Mesenchymal stem cell (in vitro differentiated cells and primary cell): ENCODE measurements at regions not wholly inside any gene's neighbourhood (a gene's known extent, or its start where the extent isn't known, plus 50 kb on each side); places are given as distances from the start of the nearest gene placed in this dataset.

Experiments used
- DNase-seq: peaks from one replicate; pipeline ENCODE4 v3.0.0-alpha.2; 2013
- H2AFZ ChIP-seq: one replicate; pipeline ENCODE4 v1.6.1; 2013; ENCODE audit warnings: low read depth, mild to moderate bottlenecking, control low read depth, inconsistent platforms, low read length, moderate library complexity
- H2AK5ac ChIP-seq: 2 replicates; pipeline ENCODE4 v1.6.1; 2013; ENCODE audit warnings: low read length, moderate library complexity, mild to moderate bottlenecking, inconsistent platforms; ENCODE audit not compliant: severe bottlenecking
- H2BK120ac ChIP-seq: one replicate; pipeline ENCODE4 v1.6.1; 2013; ENCODE audit warnings: low read depth, mild to moderate bottlenecking, inconsistent platforms, low read length, moderate library complexity
- H2BK12ac ChIP-seq, 2 experiments: one replicate each; pipeline ENCODE4 v1.6.1; 2013; ENCODE audit warnings: inconsistent platforms in 2 of 2, low read length in 2 of 2, mild to moderate bottlenecking in 2 of 2, moderate library complexity in 2 of 2, control low read depth in 1 of 2
- H2BK15ac ChIP-seq: one replicate; pipeline ENCODE4 v1.6.1; 2013; ENCODE audit warnings: mild to moderate bottlenecking, low read depth, inconsistent platforms; ENCODE audit not compliant: poor library complexity, severe bottlenecking
- H2BK5ac ChIP-seq: 2 replicates; pipeline ENCODE4 v1.6.1; 2013; ENCODE audit warnings: low read depth, mild to moderate bottlenecking, low read length, control low read depth, inconsistent platforms; ENCODE audit not compliant: poor library complexity, severe bottlenecking
- H3K14ac ChIP-seq, 2 experiments: one replicate each; pipeline ENCODE4 v1.6.1; 2013; ENCODE audit warnings: inconsistent platforms in 2 of 2, low read length in 2 of 2, control low read depth in 1 of 2, mild to moderate bottlenecking in 1 of 2, moderate library complexity in 1 of 2
- H3K18ac ChIP-seq, 2 experiments: one replicate each; pipeline ENCODE4 v1.6.1; 2013; ENCODE audit warnings: inconsistent platforms in 2 of 2, low read length in 2 of 2, control low read depth in 1 of 2, low read depth in 1 of 2, mild to moderate bottlenecking in 1 of 2
- H3K23ac ChIP-seq, 2 experiments: one replicate each; pipeline ENCODE4 v1.6.1; 2013; ENCODE audit warnings: inconsistent platforms in 2 of 2, low read length in 2 of 2, mild to moderate bottlenecking in 2 of 2, moderate library complexity in 2 of 2, control low read depth in 1 of 2
- H3K27ac ChIP-seq: 2 replicates; pipeline ENCODE4 v1.5.1; 2013; ENCODE audit warnings: mild to moderate bottlenecking, moderate library complexity, low read length, control low read depth, inconsistent platforms; ENCODE audit not compliant: poor library complexity, severe bottlenecking
- H3K27me3 ChIP-seq, 2 experiments: 2 replicates each; pipeline versions ENCODE4 v1.6.1 to v1.7.0; 2013; ENCODE audit warnings: low read length in 2 of 2, mild to moderate bottlenecking in 2 of 2, moderate library complexity in 2 of 2, control low read depth in 1 of 2, inconsistent platforms in 1 of 2; ENCODE audit not compliant: control insufficient read depth in 1 of 2, insufficient read depth in 1 of 2
- H3K36me3 ChIP-seq, 2 experiments: 2 replicates each; pipeline versions ENCODE4 v1.6.1 to v1.7.0; 2013; ENCODE audit warnings: low read length in 2 of 2, control low read depth in 1 of 2, inconsistent platforms in 1 of 2, low read depth in 1 of 2, mild to moderate bottlenecking in 1 of 2; ENCODE audit not compliant: insufficient read depth in 2 of 2, control insufficient read depth in 1 of 2
- H3K4ac ChIP-seq, 2 experiments: one replicate each; pipeline ENCODE4 v1.6.1; 2013; ENCODE audit warnings: inconsistent platforms in 2 of 2, low read length in 2 of 2, mild to moderate bottlenecking in 2 of 2, moderate library complexity in 2 of 2, control low read depth in 1 of 2, low read depth in 1 of 2
- H3K4me1 ChIP-seq: 2 replicates; pipeline ENCODE4 v1.6.1; 2013; ENCODE audit warnings: low read depth, low read length, control low read depth; ENCODE audit not compliant: control insufficient read depth, insufficient read depth
- H3K4me2 ChIP-seq: 2 replicates; pipeline ENCODE4 v1.6.1; 2013; ENCODE audit warnings: low read length, mild to moderate bottlenecking, inconsistent platforms; ENCODE audit not compliant: poor library complexity, severe bottlenecking
- H3K4me3 ChIP-seq, 2 experiments: 2 replicates each; pipeline versions ENCODE4 v1.5.1 to v1.7.0; 2013; ENCODE audit warnings: low read length in 2 of 2, mild to moderate bottlenecking in 2 of 2, control low read depth in 1 of 2, low read depth in 1 of 2; ENCODE audit not compliant: insufficient read depth in 1 of 2
- H3K79me1 ChIP-seq: replicated peaks from 2 replicates; pipeline ENCODE4 v1.6.1; 2013; ENCODE audit warnings: mild to moderate bottlenecking, control low read depth, low read length, inconsistent platforms; ENCODE audit not compliant: poor library complexity, severe bottlenecking
- H3K9ac ChIP-seq: 2 replicates; pipeline ENCODE4 v1.7.0; 2013; ENCODE audit warnings: mild to moderate bottlenecking, low read length, moderate library complexity
- H3K9me3 ChIP-seq: 2 replicates; pipeline ENCODE4 v1.7.0; 2013; ENCODE audit warnings: mild to moderate bottlenecking, low read length; ENCODE audit not compliant: control insufficient read depth
- H4K8ac ChIP-seq: one replicate; pipeline ENCODE4 v1.6.1; 2013; ENCODE audit warnings: inconsistent platforms, mild to moderate bottlenecking, low read length, moderate library complexity
- H4K91ac ChIP-seq: one replicate; pipeline ENCODE4 v1.6.1; 2013; ENCODE audit warnings: mild to moderate bottlenecking, low read length, inconsistent platforms
- WGBS: methylation state at CpG from one replicate; pipeline ENCODE4 v1.1.7; 2013; ENCODE audit warnings: mixed read lengths; 5-methylcytosine and 5-hydroxymethylcytosine counted together

DNA sequence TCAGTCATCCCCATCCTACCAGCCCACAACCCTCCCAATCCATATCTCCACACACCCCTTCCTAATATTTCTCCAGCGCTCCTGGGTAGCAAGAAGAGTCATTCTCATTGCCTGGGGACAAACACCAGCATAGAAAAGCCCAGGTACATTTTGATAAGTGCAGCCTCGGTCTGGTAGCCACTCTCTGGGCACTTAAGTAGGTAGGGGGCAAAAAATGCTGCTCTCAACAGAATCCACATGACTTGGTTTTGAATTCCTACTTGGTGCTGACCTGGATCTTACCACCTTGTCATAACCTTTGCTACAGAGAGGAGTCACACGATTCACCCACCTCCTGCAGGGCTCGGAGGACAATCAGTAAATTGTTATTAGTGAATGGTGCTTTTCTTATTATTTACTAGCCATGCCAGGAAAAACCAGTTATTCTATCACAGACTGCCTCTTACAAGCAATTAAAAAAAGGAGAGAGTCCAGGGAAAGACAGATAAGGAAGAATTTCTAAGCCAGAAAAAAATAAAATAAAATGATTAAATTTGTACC lies 249.1 kb downstream of the LY86 start:
- Histone ChIP-seq H3K9me3 (no peaks in the 10 kb centered on the region), H2BK120ac (no peak overlapping the region), H3K4me1 (no peaks in the 10 kb centered on the region), H2BK15ac (no peak overlapping the region), H3K4me3 (no peak overlapping the region), H3K9ac (no peak overlapping the region), H3K18ac (no peak overlapping the region), H4K91ac (no peak overlapping the region), H4K8ac (no peak overlapping the region), H2AK5ac (no peak overlapping the region), H3K36me3 (no peaks in the 10 kb centered on the region), H3K14ac (no peak overlapping the region), H3K27ac (no peak overlapping the region), H3K4me2 (no peak overlapping the region), H3K27me3 (peaks cover 10 to 35% of the 10 kb centered on the region in 2 experiments), H3K79me1 (no peaks in the 10 kb centered on the region), H2AFZ (no peak overlapping the region), H3K23ac (no peak overlapping the region), H3K4ac (no peak overlapping the region), H2BK5ac (no peak overlapping the region), H2BK12ac (no peak overlapping the region)
- WGBS: 72% methylated on average over 2 of the region's 4 CpGs
- DNase-seq: no peak

DNA sequence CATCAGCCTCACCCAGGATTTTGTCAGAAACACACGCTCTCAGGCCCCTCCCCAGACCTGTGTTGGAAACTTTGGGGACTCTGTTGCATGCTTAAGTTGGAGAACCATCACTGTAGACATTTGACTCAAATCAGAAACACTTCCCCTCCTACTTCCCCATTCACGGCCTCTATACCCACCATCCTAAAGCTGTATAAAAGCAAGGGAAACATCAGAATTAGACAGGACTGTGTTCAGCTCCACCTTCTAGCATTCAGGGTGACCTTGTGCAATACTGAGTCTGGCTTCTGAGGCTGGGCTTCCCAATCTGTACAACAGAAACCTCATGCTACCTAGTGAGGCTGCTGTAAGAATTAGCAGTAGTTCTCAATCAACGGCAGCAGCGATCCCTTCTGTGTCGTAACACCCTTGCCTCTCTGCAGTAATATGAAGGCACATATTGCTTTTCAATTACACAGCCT lies 252.3 kb downstream of the LY86 start:
- Histone ChIP-seq H2BK5ac (no peak overlapping the region), H3K4me3 (no peak overlapping the region), H2BK12ac (no peak overlapping the region), H3K27ac (no peak overlapping the region), H3K9me3 (peaks cover 5% of the 10 kb centered on the region), H3K4me2 (no peak overlapping the region), H4K8ac (no peak overlapping the region), H3K9ac (no peak overlapping the region), H3K14ac (no peak overlapping the region), H2BK15ac (no peak overlapping the region), H2AFZ (no peak overlapping the region), H3K27me3 (peaks cover 10 to 22% of the 10 kb centered on the region in 2 experiments), H3K23ac (no peak overlapping the region), H3K79me1 (no peaks in the 10 kb centered on the region), H3K4me1 (peaks cover 2% of the 10 kb centered on the region), H4K91ac (no peak overlapping the region), H3K4ac (no peak overlapping the region), H3K18ac (no peak overlapping the region), H2AK5ac (no peak overlapping the region), H3K36me3 (no peaks in the 10 kb centered on the region), H2BK120ac (no peak overlapping the region)
- DNase-seq: no peak
- 96% methylated on average over 5 of the region's 5 CpGs for WGBS

DNA sequence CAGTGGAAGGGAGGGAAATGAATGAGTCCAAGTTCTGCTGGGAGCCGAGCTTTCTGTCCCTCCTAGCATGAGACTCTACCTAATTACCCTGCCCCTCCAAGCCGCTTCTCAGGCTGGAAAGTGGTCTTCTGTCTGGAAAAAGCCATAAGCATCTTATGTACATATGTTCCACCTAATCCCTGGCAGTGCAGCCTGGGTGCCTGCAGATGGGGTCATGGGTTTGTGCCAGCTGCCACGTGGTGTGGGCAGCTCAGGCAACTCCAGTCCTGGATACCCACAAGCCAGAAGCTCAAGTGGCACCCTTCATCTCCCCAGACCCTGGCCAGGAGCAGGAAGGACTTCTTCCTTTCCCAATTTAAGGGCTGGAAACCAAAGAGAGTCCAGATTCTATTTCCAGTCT lies 253.1 kb downstream of the LY86 start:
- no peak overlapping the region for H2BK120ac ChIP-seq
- H3K9ac ChIP-seq: no peak overlapping the region
- DNase-seq: no peak
- peak overlapping the region in 1 of 2 experiments; percentile 46 for H3K4ac ChIP-seq
- no peak overlapping the region for H2BK12ac ChIP-seq
- 88% methylated on average over 3 of the region's 3 CpGs for WGBS
- no peak overlapping the region for H2AFZ ChIP-seq
- peaks cover 10 to 22% of the 10 kb centered on the region in 2 experiments for H3K27me3 ChIP-seq
- H3K4me1 ChIP-seq: peaks cover 2% of the 10 kb centered on the region
- H3K4me3 ChIP-seq: no peak overlapping the region
- no peak overlapping the region for H3K23ac ChIP-seq
- no peaks in the 10 kb centered on the region for H3K36me3 ChIP-seq
- H3K79me1 ChIP-seq: no peaks in the 10 kb centered on the region
- H2AK5ac ChIP-seq: no peak overlapping the region
- H3K14ac ChIP-seq: no peak overlapping the region
- no peak overlapping the region for H4K91ac ChIP-seq
- H3K9me3 ChIP-seq: peaks cover 8% of the 10 kb centered on the region
- no peak overlapping the region for H4K8ac ChIP-seq
- no peak overlapping the region for H3K4me2 ChIP-seq
- no peak overlapping the region for H3K18ac ChIP-seq
- peak overlapping the region; percentile 77 for H2BK15ac ChIP-seq
- H2BK5ac ChIP-seq: no peak overlapping the region
- H3K27ac ChIP-seq: no peak overlapping the region

DNA sequence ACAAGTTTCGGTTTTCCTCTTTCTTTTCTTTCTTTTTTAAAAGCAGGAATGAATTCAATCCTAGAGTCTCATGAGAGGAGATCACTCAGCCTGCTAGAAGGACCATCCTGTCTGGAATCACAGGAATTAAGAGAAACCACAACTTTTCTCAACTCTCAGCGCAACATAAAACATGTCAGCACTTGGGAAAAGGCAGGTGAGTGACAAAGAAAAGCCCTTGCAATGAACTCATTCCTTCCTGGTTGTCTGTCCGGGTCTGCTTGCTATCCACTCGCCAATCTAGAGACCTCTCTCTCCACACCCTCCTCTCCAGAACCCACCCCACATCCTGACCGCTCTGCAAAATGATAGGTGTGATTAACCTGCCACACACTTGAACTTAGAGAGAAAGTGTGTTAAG lies 253.8 kb downstream of the LY86 start:
- Histone ChIP-seq H2BK120ac (peak overlapping the region; percentile 11), H3K14ac (no peak overlapping the region), H2AK5ac (no peak overlapping the region), H3K79me1 (no peaks in the 10 kb centered on the region), H3K36me3 (no peaks in the 10 kb centered on the region), H3K4ac (no peak overlapping the region), H2BK12ac (no peak overlapping the region), H3K4me2 (no peak overlapping the region), H2AFZ (no peak overlapping the region), H2BK15ac (no peak overlapping the region), H3K4me1 (peaks cover 2% of the 10 kb centered on the region), H3K4me3 (no peak overlapping the region), H3K9ac (no peak overlapping the region), H3K18ac (no peak overlapping the region), H3K27me3 (peaks cover 10 to 22% of the 10 kb centered on the region in 2 experiments), H4K91ac (no peak overlapping the region), H2BK5ac (no peak overlapping the region), H3K27ac (no peak overlapping the region), H4K8ac (no peak overlapping the region), H3K23ac (no peak overlapping the region), H3K9me3 (peaks cover 8% of the 10 kb centered on the region)
- DNase-seq: no peak
- 88% methylated on average over 5 of the region's 5 CpGs for WGBS
